VCaP (cell line): ENCODE measurements at regions not wholly inside any gene's neighbourhood (a gene's known extent, or its start where the extent isn't known, plus 50 kb on each side); places are given as distances from the start of the nearest gene placed in this dataset.
A peak's percentile ranks its signal among the peaks of the same experiment; 100 is the strongest.

Experiments
- H3K27ac ChIP-seq: fragments of 450-650 bp; 2 replicates; pipeline ENCODE4 v1.5.1; 2017
- TF ChIP-seq, protein P1 (sequence below): fragments of 450-650 bp; conservative IDR thresholded peaks from 2 replicates; pipeline ENCODE4 v1.5.1; 2017; ENCODE audit warnings: mild to moderate bottlenecking, moderate library complexity

DNA sequence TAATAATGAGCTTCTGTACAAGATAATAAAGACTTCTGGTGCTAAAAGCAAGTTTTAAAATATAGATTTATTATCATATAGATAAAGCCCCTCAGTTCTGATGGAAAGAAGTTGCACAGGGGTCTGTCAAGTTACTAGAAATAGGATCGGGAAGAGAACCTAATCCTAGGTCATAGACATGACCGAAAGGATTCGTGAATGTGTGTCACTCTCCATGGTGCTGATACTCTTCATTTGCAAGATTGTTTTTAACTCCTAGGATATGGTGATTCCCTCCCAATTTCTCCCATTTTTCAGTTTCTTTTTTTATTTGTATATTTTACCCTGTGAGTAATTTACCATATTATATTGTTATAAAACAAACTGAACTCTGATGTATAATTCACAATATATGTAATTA lies 58.9 kb upstream of the CTNNA2 start:
- H3K27ac ChIP-seq: no peak overlapping the region
- TF ChIP-seq, protein P1, sequence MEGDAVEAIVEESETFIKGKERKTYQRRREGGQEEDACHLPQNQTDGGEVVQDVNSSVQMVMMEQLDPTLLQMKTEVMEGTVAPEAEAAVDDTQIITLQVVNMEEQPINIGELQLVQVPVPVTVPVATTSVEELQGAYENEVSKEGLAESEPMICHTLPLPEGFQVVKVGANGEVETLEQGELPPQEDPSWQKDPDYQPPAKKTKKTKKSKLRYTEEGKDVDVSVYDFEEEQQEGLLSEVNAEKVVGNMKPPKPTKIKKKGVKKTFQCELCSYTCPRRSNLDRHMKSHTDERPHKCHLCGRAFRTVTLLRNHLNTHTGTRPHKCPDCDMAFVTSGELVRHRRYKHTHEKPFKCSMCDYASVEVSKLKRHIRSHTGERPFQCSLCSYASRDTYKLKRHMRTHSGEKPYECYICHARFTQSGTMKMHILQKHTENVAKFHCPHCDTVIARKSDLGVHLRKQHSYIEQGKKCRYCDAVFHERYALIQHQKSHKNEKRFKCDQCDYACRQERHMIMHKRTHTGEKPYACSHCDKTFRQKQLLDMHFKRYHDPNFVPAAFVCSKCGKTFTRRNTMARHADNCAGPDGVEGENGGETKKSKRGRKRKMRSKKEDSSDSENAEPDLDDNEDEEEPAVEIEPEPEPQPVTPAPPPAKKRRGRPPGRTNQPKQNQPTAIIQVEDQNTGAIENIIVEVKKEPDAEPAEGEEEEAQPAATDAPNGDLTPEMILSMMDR: no peak

GRCh38 chr2:79452651-79453050 lies 60.2 kb upstream of the CTNNA2 start:
- TF ChIP-seq, protein P1: no peak
- no peak overlapping the region for H3K27ac ChIP-seq

GRCh38 chr2:79447463-79447862 lies 65.4 kb upstream of the CTNNA2 start:
- no peak overlapping the region for H3K27ac ChIP-seq
- TF ChIP-seq, protein P1: no peak

DNA sequence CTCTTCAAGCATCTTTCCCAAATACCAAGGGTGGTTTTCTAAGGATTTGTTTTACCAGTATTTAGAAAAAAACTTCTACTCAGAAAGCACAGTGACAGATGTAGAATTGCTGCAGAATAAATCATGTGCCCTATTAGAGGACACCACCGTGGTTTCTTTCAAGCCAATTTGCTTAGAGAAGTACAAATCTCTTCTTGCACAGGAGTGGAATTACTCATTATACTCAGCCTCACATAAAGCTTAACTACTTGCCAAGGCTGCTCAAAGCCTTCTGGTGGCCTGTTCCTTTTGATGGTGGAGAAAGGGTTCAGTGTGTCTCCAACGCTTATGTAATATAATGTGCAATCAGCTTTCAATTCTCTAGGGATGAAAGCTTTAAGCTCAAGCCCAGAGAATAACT lies 66.5 kb upstream of the CTNNA2 start:
- TF ChIP-seq, protein P1: no peak
- H3K27ac ChIP-seq: no peak overlapping the region

- TF ChIP-seq, protein P1: no peak
- no peak overlapping the region for H3K27ac ChIP-seq
Measured at GRCh38 chr2:79437433-79438267, 75.2 kb upstream of the CTNNA2 start.

DNA sequence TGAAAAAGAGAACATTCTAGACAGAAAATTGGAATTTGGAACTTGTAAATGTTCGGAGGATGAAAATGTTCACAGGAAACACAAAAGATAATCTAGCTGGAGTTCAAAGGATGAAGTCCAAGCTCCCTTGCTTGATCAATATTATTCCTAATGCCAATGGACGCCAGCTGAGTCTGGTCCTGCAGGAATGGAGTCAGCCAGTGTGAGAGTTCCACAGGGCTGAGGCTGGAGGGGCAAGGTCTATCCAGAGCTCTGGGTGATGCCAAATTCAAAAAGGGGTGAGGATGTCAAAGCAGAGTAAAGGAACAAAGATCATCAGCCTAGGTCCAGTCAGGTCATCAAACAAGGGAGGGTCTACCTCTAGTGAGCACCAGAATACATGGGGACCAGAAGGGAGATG lies 78.5 kb upstream of the CTNNA2 start:
- TF ChIP-seq, protein P1: no peak
- no peak overlapping the region for H3K27ac ChIP-seq

GRCh38 chr2:79432731-79433146 lies 80.1 kb upstream of the CTNNA2 start:
- TF ChIP-seq, protein P1: no peak
- H3K27ac ChIP-seq: peak overlapping the region; percentile 54
